Left lobe of liver (tissue), 2 donors: ENCODE measurements at regions not wholly inside any gene's neighbourhood (a gene's known extent, or its start where the extent isn't known, plus 50 kb on each side); places are given as distances from the start of the nearest gene placed in this dataset.
"Not testable (repeated sequence)": the region's sequence is repeated elsewhere in the genome, so short reads cannot be mapped to it uniquely, and the experiment has no call there.

ENCODE experiments used
- ATAC-seq: fragments of 200-7000 bp; cut with Tn5 transposase; one replicate; pipeline ENCODE4 v1.9.1; 2020; ENCODE audit warnings: mild to moderate bottlenecking, moderate library complexity
- DNase-seq: peaks from one replicate; pipeline ENCODE4 v3.0.0-alpha.2; 2020; ENCODE audit warnings: low spot score
- donor health status: DM: no; HTN: no; CAD: no; lungs with moderate emphysema.
- donor health status: DM: no; HTN: yes; CAD: no.

DNA sequence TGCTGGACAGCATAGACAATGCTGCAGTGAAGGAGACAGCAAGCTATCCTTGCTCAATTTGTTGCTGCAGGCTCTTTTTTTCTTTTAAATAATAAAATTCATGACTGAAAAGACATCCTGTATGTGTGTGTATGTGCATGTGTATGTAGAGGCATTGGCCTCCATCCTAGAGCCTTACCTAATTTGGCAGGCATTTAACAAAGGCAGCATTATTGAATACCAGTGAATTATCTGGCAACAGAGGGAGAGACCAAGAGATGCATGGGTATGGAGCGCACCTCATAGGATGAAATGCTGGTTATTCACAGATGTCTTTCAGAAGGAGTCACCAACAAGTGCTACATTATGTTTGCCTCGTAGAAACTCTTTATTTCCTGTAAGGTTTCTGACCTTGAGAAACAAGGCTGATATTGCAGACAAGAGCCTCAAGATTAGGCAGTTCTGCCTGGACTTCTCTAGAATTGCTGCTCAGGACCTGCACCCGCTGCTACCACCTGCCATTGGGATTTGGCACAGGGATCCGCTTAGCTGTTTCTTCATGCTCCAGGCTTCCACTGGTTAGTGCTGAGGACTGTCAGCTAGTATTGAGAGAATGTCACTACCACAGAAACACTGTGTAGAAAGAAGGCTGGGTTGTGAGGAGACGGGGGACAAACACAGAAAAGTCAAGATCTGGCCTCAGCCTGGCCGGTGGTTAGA is 247.7 kb upstream of the RFX3 start:
- ATAC-seq (no peak), DNase-seq (no peak)

DNA sequence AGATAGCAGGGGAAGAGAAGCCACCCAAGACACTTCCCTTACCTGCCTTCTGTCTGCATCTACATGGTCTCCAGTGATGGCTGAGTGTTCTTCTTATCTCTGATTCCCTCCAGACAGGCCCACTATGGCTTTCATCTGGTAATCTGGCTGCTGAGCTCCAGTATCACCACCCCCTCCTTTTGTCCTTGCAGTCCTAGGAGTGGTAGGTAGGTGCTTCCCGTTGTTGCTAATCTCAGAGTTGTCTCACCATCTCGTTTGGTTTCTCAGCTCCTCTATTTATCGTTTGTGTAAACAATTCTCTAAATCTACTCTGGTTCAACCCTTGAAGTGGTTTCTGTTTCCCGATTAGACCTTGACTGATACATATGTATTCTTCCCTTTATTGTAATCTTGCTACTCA is 243.8 kb upstream of the RFX3 start:
- no peak for ATAC-seq

DNA sequence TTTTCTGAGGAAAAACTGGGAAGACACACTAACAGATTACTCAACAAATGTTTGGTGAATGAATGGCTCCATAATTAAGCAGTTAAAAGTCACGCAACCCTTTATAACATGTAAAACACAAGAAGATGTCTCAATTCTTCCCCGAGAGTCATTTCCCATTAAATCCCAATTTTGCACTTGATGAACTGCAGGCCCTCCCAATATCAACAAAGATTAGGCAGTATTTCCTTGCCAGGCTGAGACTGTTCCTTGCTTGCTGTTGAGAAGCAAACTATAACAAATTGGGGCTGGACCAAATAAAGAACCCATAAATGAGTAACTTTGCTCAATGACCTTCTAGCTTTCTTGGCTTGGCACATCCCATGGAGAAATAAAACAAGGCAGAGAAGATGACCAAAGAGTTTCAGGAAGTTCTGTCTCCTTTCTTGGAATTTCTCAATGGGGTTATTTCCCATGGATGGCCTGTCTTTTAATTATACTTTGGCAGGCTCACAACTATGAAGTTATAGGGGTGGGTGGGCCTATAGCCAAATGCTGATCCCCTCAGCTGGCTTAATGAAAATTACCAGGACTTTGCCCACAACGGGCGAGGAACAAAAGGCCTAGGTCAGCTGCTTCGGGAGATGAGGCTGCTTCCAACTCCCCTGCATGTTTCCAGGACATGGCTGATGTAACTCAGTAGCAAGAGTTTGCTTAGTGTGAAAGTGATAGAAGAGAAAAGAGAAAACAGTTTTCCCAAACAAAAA is 243.1 kb upstream of the RFX3 start:
- ATAC-seq (peak; percentile 29), DNase-seq (no peak)

More for the DNA sequence above, 243.8 kb upstream of the RFX3 start:
- DNase-seq, result no peak

DNA sequence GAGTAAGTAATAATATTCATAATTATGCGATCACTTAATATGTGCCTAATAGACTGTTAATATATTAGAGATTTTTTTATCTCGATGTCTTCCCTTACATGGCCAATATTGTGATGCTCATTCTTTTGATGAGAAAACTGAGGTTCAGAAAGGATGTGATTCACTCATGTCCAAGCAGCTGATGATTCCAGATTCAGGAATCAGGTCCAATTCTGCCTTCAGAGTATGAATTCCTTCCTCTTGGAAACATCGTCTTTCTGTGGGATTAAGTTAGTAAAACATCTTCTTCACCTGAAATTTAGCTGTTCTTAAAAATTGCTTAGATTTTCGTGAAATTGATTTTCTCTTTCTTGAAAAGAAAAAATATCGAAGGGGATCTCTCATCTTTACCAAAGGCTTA is 242.5 kb upstream of the RFX3 start:
- DNase-seq (no peak), ATAC-seq (no peak)

DNA sequence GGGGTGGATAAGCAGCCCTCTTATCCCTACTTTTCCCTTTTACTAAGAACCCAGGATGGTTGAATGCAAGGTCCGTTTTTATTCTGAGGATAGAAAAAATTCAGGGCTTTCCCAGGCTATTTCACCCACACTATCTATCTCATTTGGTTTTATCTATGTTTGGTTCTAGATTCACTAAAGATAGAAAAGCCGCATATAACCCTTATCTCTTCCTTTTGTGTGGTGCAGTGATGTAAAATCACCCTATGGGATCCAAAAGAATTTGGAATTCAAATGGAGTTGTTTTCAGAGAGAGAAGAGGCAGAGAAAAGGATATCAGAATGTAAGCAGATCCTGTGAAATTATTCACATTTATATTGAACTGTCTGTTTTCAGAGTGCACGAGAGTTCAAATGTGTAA is 236.3 kb upstream of the RFX3 start:
- DNase-seq, result no peak
- ATAC-seq, result no peak

DNA sequence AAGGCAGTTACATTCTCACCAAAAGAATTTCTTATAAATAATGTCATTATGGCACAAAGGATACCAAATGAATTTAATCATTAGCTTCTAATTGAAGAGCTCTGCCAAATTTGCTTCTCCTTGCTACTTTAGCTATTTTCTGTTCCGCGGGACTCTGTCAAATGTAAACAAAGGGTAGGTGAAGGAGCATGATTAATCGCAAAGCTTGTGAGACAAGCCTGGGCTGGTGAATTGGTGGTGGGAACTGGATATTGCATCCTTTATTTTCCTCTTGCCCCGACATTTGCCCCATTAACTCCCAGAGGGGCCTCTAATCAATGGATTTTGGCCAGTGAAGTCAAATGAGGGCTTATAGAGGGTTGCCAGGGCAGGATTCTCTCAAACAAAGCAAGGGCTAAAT is 234.2 kb upstream of the RFX3 start:
- ATAC-seq, result peak; percentile 47
- no peak for DNase-seq

DNA sequence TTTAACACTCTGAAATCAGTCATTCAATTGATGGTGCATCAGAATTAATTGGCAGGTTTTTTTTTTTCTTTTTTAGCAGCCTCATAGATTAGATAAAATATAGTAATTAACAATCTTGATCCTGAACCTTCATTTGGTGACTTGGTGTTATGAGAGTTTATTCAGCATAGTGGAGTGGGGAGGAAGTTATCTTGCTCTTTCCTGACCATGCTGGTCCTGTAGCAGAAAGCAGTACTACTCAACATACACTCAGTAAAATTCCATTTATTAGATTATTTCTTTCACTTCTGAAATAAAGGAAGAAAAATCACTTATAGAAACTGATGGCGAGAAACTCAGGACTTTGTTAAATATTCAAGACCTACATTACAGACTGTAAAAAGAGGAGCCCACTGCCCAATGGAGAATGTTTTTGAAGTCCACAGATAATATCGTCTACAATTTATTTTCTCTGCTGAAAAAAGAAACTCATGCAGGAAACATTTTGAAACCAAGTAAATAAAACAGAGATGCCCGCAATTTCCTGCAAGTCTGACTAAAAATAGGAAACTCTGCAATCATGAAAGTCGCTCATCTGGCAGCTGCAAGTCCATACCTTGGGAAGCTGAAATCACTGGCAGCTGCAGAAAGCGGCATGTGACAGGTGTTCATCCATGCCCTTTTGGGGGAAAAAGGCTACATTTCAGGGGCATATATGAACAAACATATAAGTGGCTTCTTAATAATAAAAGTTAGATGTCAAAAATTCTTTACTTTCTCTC is 233.2 kb upstream of the RFX3 start:
- ATAC-seq, result no peak

DNA sequence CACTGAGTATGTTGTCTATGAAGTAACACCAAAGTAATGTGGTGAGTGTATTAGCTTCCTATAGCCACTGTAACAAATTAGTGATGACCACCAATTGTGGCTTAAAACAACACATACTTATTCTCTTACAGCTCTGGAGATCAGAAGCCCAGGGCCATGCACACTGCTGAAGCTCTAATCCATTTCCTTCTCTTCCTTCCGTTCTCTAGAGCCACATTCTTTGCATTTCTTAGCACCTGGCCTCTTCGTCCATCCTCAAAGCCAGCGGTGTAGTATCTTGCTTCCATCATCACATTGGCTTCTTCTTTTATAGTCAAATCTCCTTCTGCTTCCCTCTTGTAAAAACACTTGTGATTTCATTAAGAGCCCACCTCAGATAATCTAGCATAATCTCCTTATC is 230.3 kb upstream of the RFX3 start:
- DNase-seq (no peak), ATAC-seq (no peak)

More for the DNA sequence above, 233.2 kb upstream of the RFX3 start:
- DNase-seq, result no peak

DNA sequence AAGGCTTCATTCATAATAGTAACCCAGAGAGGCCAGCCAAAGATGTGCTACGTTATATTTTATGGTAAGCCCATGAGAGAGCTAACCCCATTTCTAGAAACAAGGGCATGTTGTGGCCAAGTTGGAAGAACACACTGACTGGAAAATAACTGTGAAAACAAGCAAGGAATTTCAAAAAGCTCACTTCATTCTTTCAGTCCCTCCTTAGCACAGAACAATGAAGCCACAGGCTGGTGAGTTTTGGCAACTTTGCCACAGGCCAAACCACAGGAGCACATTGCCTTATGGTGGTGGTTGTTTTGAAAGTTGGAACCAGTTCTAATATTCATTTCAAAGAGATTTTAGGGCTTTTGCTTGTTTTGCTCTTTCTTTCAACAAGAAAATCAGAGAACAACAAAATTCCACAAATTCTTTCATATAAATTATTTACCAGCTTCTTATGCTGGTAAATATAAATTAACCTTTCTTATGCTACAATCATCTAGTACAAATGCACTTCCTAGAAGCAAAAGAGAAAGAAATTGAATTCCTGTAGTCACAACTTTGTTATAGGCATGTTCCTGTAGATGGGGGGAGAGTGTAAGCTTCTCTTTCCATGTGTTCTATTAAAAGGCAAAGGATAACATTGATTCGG is 225.4 kb upstream of the RFX3 start:
- DNase-seq (no peak), ATAC-seq (no peak)

DNA sequence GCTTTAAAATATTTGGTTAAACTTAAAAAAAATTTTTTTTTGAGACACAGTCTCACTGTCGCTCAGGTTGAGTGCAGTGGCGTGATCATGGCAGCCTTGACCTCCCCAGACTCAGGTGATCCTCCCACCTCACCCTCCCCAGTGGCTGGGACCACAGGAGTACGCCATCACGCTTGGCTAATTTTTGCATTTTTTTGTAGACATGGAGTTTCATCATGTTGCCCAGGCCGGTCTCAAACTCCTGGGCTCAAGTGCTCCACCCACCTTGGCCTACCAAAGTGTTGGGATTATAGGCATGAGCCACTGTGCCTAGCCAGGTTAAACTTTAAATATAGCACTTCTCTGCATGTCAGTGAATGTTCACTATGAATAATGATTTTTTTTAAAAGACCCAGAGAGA is 224.5 kb upstream of the RFX3 start:
- ATAC-seq, result no peak

DNA sequence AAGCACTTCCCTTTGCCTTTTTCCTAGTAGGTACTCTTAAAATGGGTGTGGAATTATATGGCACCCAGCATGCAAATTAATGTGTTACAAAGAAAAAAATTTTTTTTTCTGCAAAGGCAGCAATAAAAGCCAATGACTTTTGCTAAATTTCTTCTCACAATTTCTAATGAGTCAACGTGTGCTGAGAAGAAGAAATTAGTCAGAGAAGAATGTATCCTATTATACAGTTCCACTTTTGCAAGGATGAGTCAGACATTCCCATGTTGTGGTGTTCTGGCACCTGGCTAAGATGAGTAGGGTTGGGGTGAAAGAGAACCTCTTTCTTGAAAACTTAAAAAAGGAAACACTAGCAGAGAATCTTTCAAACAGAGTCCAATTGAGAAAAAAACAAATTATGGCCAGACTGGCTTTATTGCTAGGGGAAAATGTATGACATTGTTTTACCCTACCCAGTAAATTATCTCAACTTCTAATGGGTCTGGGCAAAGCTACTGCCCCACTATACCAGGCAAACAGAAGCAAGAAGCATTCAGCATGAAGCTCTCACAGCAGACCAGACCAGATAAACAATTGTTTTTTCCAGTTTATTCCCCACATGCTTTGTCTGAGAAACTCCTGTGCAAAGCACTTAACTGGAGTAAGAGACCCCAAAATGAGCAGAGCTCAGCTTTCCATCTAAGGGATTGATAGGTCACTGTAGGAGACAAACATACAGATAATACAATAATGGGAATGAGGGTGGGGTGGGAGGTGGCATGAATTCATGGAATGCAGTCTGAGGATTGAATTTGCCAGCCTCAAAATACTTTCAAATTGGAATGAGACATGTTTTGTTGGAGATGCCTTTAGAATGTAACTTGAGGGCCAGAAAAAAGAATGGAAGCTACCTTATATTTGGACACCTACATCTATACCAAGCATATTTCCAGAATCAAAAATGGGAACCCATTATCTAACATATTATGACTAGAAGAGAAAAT is 220.8 kb upstream of the RFX3 start:
- ATAC-seq, result no peak
- no peak for DNase-seq

More for the DNA sequence above, 224.5 kb upstream of the RFX3 start:
- DNase-seq, result no peak

DNA sequence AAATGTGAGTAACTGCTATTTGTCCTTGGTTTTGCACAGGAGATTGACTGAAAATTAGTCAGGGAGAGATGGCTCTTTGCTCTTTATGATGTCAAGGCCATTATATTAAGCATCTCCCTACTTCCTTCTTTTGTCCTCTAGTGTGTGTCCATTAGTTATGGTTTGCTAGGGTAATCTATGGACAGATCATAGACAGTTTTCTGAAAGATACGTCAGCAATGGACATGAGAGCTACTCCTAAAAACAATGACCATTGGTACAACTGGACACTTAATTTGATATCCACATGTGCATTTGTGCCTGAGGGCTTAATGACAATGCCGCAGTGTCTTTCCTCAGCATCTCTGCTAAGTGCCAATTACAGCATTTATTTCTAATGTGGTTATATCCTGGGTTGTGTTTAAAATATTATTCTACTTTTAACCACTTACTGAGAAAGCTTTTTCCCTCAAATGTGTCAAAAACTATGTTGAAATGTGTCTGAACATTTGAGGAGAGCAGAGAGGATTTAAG is 218.2 kb upstream of the RFX3 start:
- no peak for DNase-seq
- ATAC-seq, result no peak

DNA sequence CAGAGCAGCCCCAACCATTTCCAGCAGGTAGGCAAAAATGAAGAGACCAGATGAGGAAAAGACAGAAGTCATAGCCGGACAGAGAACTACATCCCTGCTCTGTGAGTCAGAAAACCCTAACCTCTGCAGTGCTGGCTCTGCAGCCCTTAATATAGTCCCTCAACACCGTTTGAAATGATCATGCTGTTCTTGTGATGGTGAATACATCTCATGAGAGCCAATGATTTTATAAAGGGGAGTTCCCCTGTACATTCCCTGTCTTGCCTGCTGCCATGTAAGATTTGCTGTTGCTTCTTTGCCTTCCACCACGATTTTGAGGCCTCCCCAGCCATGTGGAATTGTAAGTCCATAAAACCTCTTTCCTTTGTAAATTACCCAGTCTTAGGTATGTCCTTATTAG is 216.8 kb upstream of the RFX3 start:
- no peak for ATAC-seq

DNA sequence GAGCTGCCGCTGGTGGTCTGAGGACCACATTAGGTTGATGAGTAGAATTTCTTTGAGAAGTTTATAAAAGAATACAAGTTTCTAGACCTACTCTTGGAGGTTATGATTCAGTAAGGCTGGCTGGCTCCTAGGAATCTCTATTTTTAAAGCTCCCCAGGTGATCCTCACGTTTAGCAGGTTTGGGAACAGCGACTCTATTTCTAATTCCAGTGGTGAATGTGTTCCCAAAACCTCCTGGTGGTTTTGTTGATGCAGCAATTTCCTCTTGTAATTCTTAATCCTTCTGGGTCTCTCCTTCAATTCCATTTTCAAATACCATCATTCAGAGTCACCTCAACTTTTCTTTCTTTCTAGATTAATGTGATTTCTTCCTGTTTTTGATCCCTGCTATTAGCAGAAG is 215.9 kb upstream of the RFX3 start:
- ATAC-seq (no peak), DNase-seq (no peak)

More for the DNA sequence above, 216.8 kb upstream of the RFX3 start:
- DNase-seq, result no peak

DNA sequence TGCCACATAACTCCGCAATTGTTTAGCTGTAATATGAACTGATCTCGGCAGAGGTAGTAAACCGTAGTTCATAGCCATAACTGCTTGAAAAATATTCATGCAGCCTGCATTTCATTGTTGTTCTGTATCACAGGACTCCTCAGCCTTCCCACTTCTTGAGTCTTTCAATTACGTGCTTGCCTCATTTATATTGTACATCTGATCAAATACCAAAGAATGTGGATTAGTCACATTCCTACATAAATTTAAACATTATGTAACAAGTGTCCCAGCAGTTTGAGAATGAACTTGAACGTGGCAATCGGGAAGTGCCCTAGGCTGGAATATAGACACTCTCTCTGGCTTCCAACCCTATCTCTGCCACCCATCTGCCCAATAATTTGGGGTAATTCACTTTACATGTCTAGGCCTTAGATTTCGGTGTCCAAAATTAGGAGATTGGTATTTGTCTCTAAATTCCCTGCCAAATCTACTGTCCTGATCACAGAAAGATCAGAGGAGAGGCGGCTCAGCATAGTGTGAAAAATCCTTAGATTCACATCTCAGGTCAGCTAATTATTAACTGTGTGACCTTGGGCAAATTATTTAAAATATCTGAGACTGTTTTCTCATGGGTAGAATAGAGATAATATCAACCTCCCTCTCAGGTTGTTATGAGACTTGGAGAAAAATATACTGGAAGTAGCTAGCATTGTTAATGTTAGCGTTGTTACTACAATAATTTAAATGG is 215.1 kb upstream of the RFX3 start:
- no peak for DNase-seq
- no peak for ATAC-seq

DNA sequence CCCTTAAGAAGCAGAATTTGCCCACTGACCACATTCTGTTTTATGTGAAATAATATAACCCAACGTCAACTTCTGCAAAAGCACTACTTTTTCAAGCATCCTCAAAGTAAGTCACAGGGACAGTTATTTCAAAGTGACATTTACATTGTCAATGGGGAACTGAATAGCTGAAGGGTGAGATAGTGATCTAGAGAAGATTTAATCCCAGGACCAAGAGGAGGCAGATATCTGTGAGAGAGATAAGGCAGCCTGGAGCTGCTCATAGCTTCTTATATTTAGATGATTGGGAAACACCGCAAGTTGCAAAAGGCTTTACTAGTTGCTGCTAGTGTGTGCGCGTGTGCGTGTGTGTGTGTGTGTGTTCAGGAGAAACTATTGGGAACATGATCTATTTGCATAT is 210.4 kb upstream of the RFX3 start:
- DNase-seq (no peak), ATAC-seq (no peak)

DNA sequence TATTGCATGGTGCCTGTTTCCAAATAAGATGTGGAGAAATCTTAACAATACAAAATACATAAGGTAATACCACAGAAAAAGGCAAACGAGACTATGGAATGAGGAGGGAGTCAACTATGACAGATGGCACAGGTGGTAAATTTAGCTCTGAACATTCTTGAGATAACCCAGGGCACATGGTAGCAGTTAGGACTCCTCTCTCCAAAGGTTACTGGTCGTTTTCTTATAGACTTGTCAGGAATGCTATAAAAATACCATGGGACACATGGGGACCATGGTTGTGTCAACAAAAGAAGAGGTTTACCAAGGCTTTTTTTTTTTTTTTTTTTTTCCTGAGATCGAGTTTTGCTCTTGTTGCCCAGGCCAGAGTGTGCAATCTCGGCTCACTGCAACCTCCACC is 209.4 kb upstream of the RFX3 start:
- ATAC-seq, result no peak
- DNase-seq, result no peak

DNA sequence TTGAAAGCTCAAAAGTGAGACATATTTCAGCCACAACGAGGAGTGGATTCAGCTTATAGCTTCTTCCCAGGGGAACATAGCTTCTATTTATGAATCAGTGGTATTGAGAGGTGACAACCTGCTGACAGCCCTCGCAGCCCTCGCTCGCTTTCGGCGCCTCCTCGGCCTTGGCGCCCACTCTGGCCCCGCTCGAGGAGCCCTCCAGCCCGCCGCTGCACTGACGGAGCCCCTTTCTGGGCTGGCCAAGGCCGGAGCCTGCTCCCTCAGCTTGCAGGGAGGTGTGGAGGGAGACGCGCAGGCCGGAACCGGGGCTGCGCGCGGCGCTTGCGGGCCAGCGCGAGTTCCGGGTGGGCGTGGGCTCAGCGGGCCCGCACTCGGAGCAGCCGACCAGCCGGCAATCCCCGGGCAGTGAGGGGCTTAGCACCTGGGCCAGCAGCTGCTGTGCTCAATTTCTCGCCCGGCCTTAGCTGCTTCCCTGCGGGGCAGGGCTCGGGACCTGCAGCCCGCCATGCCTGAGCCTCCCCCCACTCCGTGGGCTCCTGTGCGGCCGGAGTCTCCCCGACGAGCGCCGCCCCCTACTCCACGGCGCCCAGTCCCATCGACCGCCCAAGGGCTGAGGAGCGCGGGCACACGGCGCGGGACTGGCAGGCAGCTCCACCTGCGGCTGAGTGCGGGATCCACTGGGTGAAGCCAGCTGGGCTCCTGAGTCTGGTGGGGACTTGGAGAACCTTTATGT is 207.9 kb upstream of the RFX3 start:
- not testable (repeated sequence) for DNase-seq

DNA sequence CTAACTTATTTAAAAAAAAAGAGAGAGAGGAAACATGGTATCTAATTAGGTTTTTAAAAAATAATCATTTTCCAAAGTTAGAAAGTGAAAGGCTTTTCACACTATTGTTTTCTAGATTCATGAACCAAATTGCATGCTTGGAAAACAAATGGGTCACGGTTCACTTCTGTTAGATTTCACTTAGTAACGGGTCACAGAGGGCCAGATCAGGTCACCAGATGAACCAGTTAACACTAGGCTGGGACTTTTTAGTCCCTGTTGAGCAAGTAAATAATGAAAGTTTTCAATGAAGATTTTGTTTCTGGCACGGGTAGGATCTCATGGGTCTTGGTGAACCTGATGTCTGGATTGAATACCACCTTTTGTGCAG is 207.2 kb upstream of the RFX3 start:
- DNase-seq (no peak), ATAC-seq (peak; percentile 40)

More for the DNA sequence above, 207.9 kb upstream of the RFX3 start:
- ATAC-seq, result not testable (repeated sequence)
